GM12878 (cell line): ENCODE measurements at regions not wholly inside any gene's neighbourhood (a gene's known extent, or its start where the extent isn't known, plus 50 kb on each side); places are given as distances from the start of the nearest gene placed in this dataset.

Experiments
- ATAC-seq: fragments of 200-7000 bp; cut with Tn5 transposase; 3 replicates; pipeline ENCODE4 v1.9.1; 2020; ENCODE audit warnings: mild to moderate bottlenecking, moderate library complexity
- BruUV-seq: library from RNA; stranded (reverse); fragments of 400-500 nt; replicated peaks from 2 replicates; lab custom pipeline; 2021; lab: Mats Ljungman, UMichigan
- CTCF ChIA-PET: fragments of 300-600 bp; sonication (Branson Sonifier 250); formaldehyde crosslinking; extraction: SDS; loops from one replicate; lab custom pipeline; 2021; ENCODE audit warnings: inconsistent platforms; lab: Yijun Ruan, JAX
- POLR2A ChIA-PET: fragments of 350-600 bp; formaldehyde crosslinking; extraction: SDS; loops from one replicate; lab custom pipeline; 2021; ENCODE audit warnings: inconsistent platforms; lab: Charles Lee
- RAD21 ChIA-PET: fragments of 300-600 bp; sonication (Branson Sonifier 250); formaldehyde crosslinking; loops from one replicate; lab custom pipeline; 2023; ENCODE audit warnings: antibody characterized with exemption; ENCODE audit not compliant: unreplicated experiment; lab: Charles Lee
- SMC1A ChIA-PET: fragments of 300-600 bp; sonication (Branson Sonifier 250); formaldehyde crosslinking; loops from one replicate; lab custom pipeline; 2023; ENCODE audit not compliant: unreplicated experiment, uncharacterized antibody; lab: Charles Lee
- DNase-seq: peaks from one replicate; pipeline ENCODE4 v3.0.0-alpha.2; 2011; ENCODE audit warnings: low read depth, low spot score
- FAIRE-seq: peaks from 3 replicates; lab custom pipeline; 2011; peaks lifted over from hg19 to GRCh38; lab: Jason Lieb, UNC
- H2AFZ ChIP-seq: 2 replicates; pipeline ENCODE4 v1.6.0; 2011; ENCODE audit warnings: low read depth, low read length, control low read depth; ENCODE audit not compliant: control insufficient read depth
- H3K27ac ChIP-seq: 2 replicates; pipeline ENCODE4 v1.5.1; 2011; ENCODE audit warnings: control low read depth; ENCODE audit not compliant: control insufficient read depth, insufficient read depth
- H3K27me3 ChIP-seq, 2 experiments: replicated peaks in 1 of 2; 2 replicates each; pipeline versions ENCODE4 v1.6.0 to v1.6.1; 2011; ENCODE audit warnings: low read length in 1 of 2; ENCODE audit not compliant: control insufficient read depth in 2 of 2, insufficient read depth in 2 of 2
- H3K36me3 ChIP-seq, 2 experiments: 2 replicates each; pipeline ENCODE4 v1.5.1; 2011; ENCODE audit warnings: low read length in 1 of 2; ENCODE audit not compliant: control insufficient read depth in 2 of 2, insufficient read depth in 2 of 2
- H3K4me1 ChIP-seq: 2 replicates; pipeline ENCODE4 v1.6.1; 2011; ENCODE audit warnings: mild to moderate bottlenecking, low read length, moderate library complexity, mixed read lengths; ENCODE audit not compliant: control insufficient read depth, insufficient read depth
- H3K4me2 ChIP-seq: 2 replicates; pipeline ENCODE4 v1.6.0; 2011; ENCODE audit warnings: control low read depth; ENCODE audit not compliant: control insufficient read depth, insufficient read depth
- H3K4me3 ChIP-seq: fragments of 200-600 bp; sonication (generic); 2 replicates; pipeline ENCODE4 v1.5.1; 2016
- H3K79me2 ChIP-seq: 2 replicates; pipeline ENCODE4 v1.6.0; 2011; ENCODE audit warnings: low read length; ENCODE audit not compliant: control insufficient read depth, insufficient read depth
- H3K9ac ChIP-seq: 2 replicates; pipeline ENCODE4 v1.8.0; 2011; ENCODE audit warnings: low read length, control low read depth, mixed read lengths; ENCODE audit not compliant: control insufficient read depth, insufficient read depth
- H3K9me3 ChIP-seq: replicated peaks from 3 replicates; pipeline ENCODE4 v1.5.1; 2011; ENCODE audit warnings: mild to moderate bottlenecking, low read length; ENCODE audit not compliant: control insufficient read depth, insufficient read depth
- H4K20me1 ChIP-seq: 2 replicates; pipeline ENCODE4 v1.6.0; 2011; ENCODE audit not compliant: control insufficient read depth, insufficient read depth
- ATF2 ChIP-seq: IDR thresholded peaks from 2 replicates; pipeline ENCODE4 v1.6.1; 2012; ENCODE audit warnings: low read length, inconsistent platforms
- BACH1 ChIP-seq: fragments of 450-650 bp; IDR thresholded peaks from 2 replicates; pipeline ENCODE4 v1.6.1; 2017; ENCODE audit warnings: mild to moderate bottlenecking, borderline replicate concordance
- CUX1 ChIP-seq: IDR thresholded peaks from 2 replicates; pipeline ENCODE4 v1.6.1; 2012; ENCODE audit warnings: improper control_type of control experiment, low read depth, low read length; ENCODE audit not compliant: insufficient replicate concordance
- ELK1 ChIP-seq: IDR thresholded peaks from 2 replicates; pipeline ENCODE4 v1.6.1; 2012; ENCODE audit warnings: low read depth, low read length, improper control_type of control experiment
- IKZF1 ChIP-seq: fragments of 450-650 bp; conservative IDR thresholded peaks from 2 replicates; pipeline ENCODE4 v1.6.1; 2017; ENCODE audit warnings: antibody characterized with exemption, mild to moderate bottlenecking
- NKRF ChIP-seq: fragments of 450-650 bp; conservative IDR thresholded peaks from 2 replicates; pipeline ENCODE4 v1.6.1; 2017; ENCODE audit warnings: mild to moderate bottlenecking, moderate library complexity
- NR2C2 ChIP-seq: IDR thresholded peaks from 2 replicates; pipeline ENCODE4 v1.6.1; 2011; ENCODE audit warnings: borderline replicate concordance, low read depth; ENCODE audit not compliant: control insufficient read depth, insufficient read length
- PML ChIP-seq: IDR thresholded peaks from 2 replicates; pipeline ENCODE4 v1.6.1; 2012; ENCODE audit warnings: low read length, inconsistent platforms
- ZNF207 ChIP-seq: fragments of 450-650 bp; IDR thresholded peaks from 2 replicates; pipeline ENCODE4 v1.6.1; 2014; ENCODE audit warnings: antibody characterized with exemption, mild to moderate bottlenecking, borderline replicate concordance
- WGBS: methylation state at CpG from one replicate; pipeline ENCODE4 v1.1.6; 2016; ENCODE audit warnings: low lambda C conversion rate; ENCODE audit not compliant: insufficient replicate concordance, insufficient coverage; ENCODE audit errors: missing lambda C conversion rate; 5-methylcytosine and 5-hydroxymethylcytosine counted together
- in situ Hi-C: fragments of 300-500 bp; cut with MboI; formaldehyde crosslinking; loops from 9 replicates; pipeline ENCODE4 v1.14.3; 2018; ENCODE audit warnings: mixed read lengths
- intact Hi-C: fragments of 100-400 bp; cut with micrococcal nuclease; formaldehyde crosslinking; loops from one replicate; pipeline ENCODE4 v1.14.2; 2022; ENCODE audit not compliant: unreplicated experiment
- TF ChIP-seq, protein P1 (sequence below): fragments of 450-650 bp; IDR thresholded peaks from 2 replicates; pipeline ENCODE4 v1.6.1; 2017; ENCODE audit warnings: mild to moderate bottlenecking
- TF ChIP-seq, protein P2 (sequence below): IDR thresholded peaks from 2 replicates; pipeline ENCODE4 v1.6.1; 2011; ENCODE audit warnings: low read depth, mild to moderate bottlenecking, low read length, moderate library complexity, borderline replicate concordance; ENCODE audit errors: extremely low read depth

DNA sequence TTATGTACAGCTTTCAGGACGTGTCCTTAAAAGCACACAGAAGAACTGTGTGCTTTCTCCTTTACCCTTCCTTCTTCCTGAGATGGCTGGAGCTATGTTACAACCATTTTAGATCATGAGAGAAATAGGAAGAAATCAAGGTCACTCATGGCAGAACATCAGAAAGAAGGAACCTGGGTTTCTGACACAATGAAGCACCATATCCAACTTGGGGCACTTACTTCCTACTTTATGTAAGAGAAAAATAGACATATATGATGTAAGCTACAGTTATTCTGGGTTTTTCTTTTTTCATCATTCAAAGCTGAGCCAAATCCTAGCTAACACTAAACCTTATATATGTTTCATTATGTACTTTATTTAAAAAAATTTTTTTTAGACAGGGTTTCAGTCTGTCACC, 79.5 kb downstream of the FAM161A start:
- Histone ChIP-seq H4K20me1 (no peaks in the 10 kb centered on the region), H3K27ac (no peak overlapping the region), H3K4me2 (no peak overlapping the region), H2AFZ (peak overlapping the region; percentile 25; the same call in 1 of the 2 replicates), H3K27me3 (no peaks in the 10 kb centered on the region), H3K9ac (no peak overlapping the region), H3K4me3 (no peak overlapping the region), H3K4me1 (peaks cover 17% of the 10 kb centered on the region), H3K9me3 (no peaks in the 10 kb centered on the region), H3K36me3 (no peaks in the 10 kb centered on the region), H3K79me2 (no peaks in the 10 kb centered on the region)
- RAD21 ChIA-PET = no interaction called here
- no peak for DNase-seq
- in situ Hi-C loops = no loop called here
- FAIRE-seq = no peak
- intact Hi-C loops = no loop called here
- ATAC-seq = no peak
- BruUV-seq = no TSS peak
- SMC1A ChIA-PET = interaction anchor here (0.6 to 2.1 kb wide), 5 partner anchors 10 to 463 kb away, joined by 3 to 9 read pairs (median 4); no protein-coding TSS in a partner anchor
- POLR2A ChIA-PET = no interaction called here
- CTCF ChIA-PET = interaction anchor here (1.0 to 1.7 kb wide), 3 partner anchors 8 to 79 kb away, joined by 3 to 7 read pairs (median 4); no protein-coding TSS in a partner anchor
- WGBS = 44% methylated on average over 1 of the region's 1 CpG
- no peak for TF ChIP-seq NR2C2
- TF ChIP-seq NKRF = no peak
- no peak for TF ChIP-seq ATF2
- TF ChIP-seq PML = no peak
- no peak for TF ChIP-seq CUX1
- no peak for TF ChIP-seq BACH1
- no peak for TF ChIP-seq ZNF207
- TF ChIP-seq ELK1 = no peak
- no peak for TF ChIP-seq IKZF1
- TF ChIP-seq, protein P1, sequence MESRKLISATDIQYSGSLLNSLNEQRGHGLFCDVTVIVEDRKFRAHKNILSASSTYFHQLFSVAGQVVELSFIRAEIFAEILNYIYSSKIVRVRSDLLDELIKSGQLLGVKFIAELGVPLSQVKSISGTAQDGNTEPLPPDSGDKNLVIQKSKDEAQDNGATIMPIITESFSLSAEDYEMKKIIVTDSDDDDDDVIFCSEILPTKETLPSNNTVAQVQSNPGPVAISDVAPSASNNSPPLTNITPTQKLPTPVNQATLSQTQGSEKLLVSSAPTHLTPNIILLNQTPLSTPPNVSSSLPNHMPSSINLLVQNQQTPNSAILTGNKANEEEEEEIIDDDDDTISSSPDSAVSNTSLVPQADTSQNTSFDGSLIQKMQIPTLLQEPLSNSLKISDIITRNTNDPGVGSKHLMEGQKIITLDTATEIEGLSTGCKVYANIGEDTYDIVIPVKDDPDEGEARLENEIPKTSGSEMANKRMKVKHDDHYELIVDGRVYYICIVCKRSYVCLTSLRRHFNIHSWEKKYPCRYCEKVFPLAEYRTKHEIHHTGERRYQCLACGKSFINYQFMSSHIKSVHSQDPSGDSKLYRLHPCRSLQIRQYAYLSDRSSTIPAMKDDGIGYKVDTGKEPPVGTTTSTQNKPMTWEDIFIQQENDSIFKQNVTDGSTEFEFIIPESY = no peak
- TF ChIP-seq, protein P2, sequence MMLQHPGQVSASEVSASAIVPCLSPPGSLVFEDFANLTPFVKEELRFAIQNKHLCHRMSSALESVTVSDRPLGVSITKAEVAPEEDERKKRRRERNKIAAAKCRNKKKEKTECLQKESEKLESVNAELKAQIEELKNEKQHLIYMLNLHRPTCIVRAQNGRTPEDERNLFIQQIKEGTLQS = no peak
